ENCODE measurements at regions not wholly inside any gene's neighbourhood (a gene's known extent, or its start where the extent isn't known, plus 50 kb on each side); places are given as distances from the start of the nearest gene placed in this dataset.

GRCh38 chr2:128812183-128812940 lies 493.7 kb upstream of the HS6ST1 start:
- Histone ChIP-seq H2AFZ (ENCODE audit: low read length) (no peak overlapping the region), H3K9me3 (ENCODE audit: low read depth, low read length) (no peaks in the 10 kb centered on the region), H3K4me2 (ENCODE audit: insufficient read depth, low read length) (no peak overlapping the region), H3K4me1 (ENCODE audit: insufficient read depth, low read length) (no peaks in the 10 kb centered on the region), H3K27me3 (ENCODE audit: insufficient read depth, low read length) (no peaks in the 10 kb centered on the region), H3K27ac (ENCODE audit: low read depth, low read length) (no peak overlapping the region), H3K79me2 (ENCODE audit: insufficient read depth, low read length) (no peaks in the 10 kb centered on the region), H3K4me3 (ENCODE audit: insufficient read depth, low read length) (no peak overlapping the region), H3K36me3 (ENCODE audit: insufficient read depth, low read length) (no peaks in the 10 kb centered on the region), H4K20me1 (ENCODE audit: insufficient read depth, low read length) (no peaks in the 10 kb centered on the region)
- TF ChIP-seq, protein P1, sequence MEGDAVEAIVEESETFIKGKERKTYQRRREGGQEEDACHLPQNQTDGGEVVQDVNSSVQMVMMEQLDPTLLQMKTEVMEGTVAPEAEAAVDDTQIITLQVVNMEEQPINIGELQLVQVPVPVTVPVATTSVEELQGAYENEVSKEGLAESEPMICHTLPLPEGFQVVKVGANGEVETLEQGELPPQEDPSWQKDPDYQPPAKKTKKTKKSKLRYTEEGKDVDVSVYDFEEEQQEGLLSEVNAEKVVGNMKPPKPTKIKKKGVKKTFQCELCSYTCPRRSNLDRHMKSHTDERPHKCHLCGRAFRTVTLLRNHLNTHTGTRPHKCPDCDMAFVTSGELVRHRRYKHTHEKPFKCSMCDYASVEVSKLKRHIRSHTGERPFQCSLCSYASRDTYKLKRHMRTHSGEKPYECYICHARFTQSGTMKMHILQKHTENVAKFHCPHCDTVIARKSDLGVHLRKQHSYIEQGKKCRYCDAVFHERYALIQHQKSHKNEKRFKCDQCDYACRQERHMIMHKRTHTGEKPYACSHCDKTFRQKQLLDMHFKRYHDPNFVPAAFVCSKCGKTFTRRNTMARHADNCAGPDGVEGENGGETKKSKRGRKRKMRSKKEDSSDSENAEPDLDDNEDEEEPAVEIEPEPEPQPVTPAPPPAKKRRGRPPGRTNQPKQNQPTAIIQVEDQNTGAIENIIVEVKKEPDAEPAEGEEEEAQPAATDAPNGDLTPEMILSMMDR (IDR thresholded peaks at IDR 0.05; ENCODE audit: extremely low read depth, low read depth, low read length): no peak
- DNase-seq (ENCODE audit: insufficient read length, low spot score, missing footprints): no peak

GRCh38 chr2:128813352-128814034 lies 494.8 kb upstream of the HS6ST1 start:
- no peak overlapping the region for H3K4me2 ChIP-seq (ENCODE audit: insufficient read depth, low read length)
- no peak for DNase-seq (ENCODE audit: insufficient read length, low spot score, missing footprints)
- no peak overlapping the region for H3K27ac ChIP-seq (ENCODE audit: low read depth, low read length)
- H4K20me1 ChIP-seq (ENCODE audit: insufficient read depth, low read length): no peaks in the 10 kb centered on the region
- H3K36me3 ChIP-seq (ENCODE audit: insufficient read depth, low read length): no peaks in the 10 kb centered on the region
- H3K4me3 ChIP-seq (ENCODE audit: insufficient read depth, low read length): no peak overlapping the region
- no peaks in the 10 kb centered on the region for H3K4me1 ChIP-seq (ENCODE audit: insufficient read depth, low read length)
- H3K27me3 ChIP-seq (ENCODE audit: insufficient read depth, low read length): no peaks in the 10 kb centered on the region
- TF ChIP-seq, protein P1 (IDR thresholded peaks at IDR 0.05; ENCODE audit: extremely low read depth, low read depth, low read length): no peak
- H3K79me2 ChIP-seq (ENCODE audit: insufficient read depth, low read length): no peaks in the 10 kb centered on the region
- H3K9me3 ChIP-seq (ENCODE audit: low read depth, low read length): no peaks in the 10 kb centered on the region
- no peak overlapping the region for H2AFZ ChIP-seq (ENCODE audit: low read length)

DNA sequence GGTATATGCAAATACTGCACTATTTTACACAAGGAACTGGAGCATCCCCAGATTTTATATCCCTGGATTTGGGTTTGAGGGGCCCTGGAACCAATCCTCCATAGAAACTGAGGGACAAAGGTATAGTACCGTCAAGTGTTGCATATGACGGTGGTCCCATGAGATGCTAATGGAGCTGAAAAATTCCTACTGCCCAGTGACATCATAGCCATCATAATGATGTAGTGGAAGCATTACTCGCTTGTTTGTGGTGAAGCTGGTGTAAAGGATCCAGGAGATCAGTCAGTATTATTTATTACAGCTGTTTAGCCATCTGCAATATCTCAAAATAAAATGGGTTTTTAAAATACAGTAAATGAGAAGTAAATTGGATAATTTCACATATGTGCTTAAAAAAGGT lies 496.6 kb upstream of the HS6ST1 start:
- TF ChIP-seq, protein P1 (IDR thresholded peaks at IDR 0.05; ENCODE audit: extremely low read depth, low read depth, low read length): no peak
- no peaks in the 10 kb centered on the region for H3K79me2 ChIP-seq (ENCODE audit: insufficient read depth, low read length)
- DNase-seq (ENCODE audit: insufficient read length, low spot score, missing footprints): no peak
- H3K36me3 ChIP-seq (ENCODE audit: insufficient read depth, low read length): no peaks in the 10 kb centered on the region
- H3K27me3 ChIP-seq (ENCODE audit: insufficient read depth, low read length): no peaks in the 10 kb centered on the region
- no peak overlapping the region for H3K27ac ChIP-seq (ENCODE audit: low read depth, low read length)
- no peaks in the 10 kb centered on the region for H3K4me1 ChIP-seq (ENCODE audit: insufficient read depth, low read length)
- no peaks in the 10 kb centered on the region for H4K20me1 ChIP-seq (ENCODE audit: insufficient read depth, low read length)
- H3K4me2 ChIP-seq (ENCODE audit: insufficient read depth, low read length): no peak overlapping the region
- no peak overlapping the region for H2AFZ ChIP-seq (ENCODE audit: low read length)
- H3K4me3 ChIP-seq (ENCODE audit: insufficient read depth, low read length): no peak overlapping the region
- no peaks in the 10 kb centered on the region for H3K9me3 ChIP-seq (ENCODE audit: low read depth, low read length)

DNA sequence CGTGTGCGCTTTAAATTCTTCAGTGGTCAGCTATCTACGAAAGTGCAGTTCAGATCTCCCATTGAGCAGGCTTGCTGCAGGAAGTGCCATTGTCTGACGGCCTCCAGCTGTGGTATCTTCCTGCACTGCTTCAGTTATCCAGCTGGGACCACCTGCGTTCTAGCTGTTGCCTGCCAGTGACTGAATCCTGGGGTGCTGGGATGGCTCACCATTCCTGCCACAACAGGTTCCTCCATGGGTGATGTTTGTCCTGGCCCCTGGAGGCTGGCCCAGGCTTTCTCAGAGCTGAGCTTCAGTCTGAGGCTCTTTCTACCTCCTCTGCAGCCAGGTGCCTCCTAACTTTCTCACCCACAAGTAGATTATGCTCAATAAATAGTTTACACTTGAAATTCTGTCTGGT lies 498.5 kb upstream of the HS6ST1 start:
- H2AFZ ChIP-seq (ENCODE audit: low read length): no peak overlapping the region
- DNase-seq (ENCODE audit: insufficient read length, low spot score, missing footprints): no peak
- H3K27me3 ChIP-seq (ENCODE audit: insufficient read depth, low read length): no peaks in the 10 kb centered on the region
- H3K9me3 ChIP-seq (ENCODE audit: low read depth, low read length): no peaks in the 10 kb centered on the region
- TF ChIP-seq, protein P1 (IDR thresholded peaks at IDR 0.05; ENCODE audit: extremely low read depth, low read depth, low read length): no peak
- no peak overlapping the region for H3K4me2 ChIP-seq (ENCODE audit: insufficient read depth, low read length)
- H3K27ac ChIP-seq (ENCODE audit: low read depth, low read length): no peak overlapping the region
- H3K36me3 ChIP-seq (ENCODE audit: insufficient read depth, low read length): no peaks in the 10 kb centered on the region
- no peaks in the 10 kb centered on the region for H4K20me1 ChIP-seq (ENCODE audit: insufficient read depth, low read length)
- no peak overlapping the region for H3K4me3 ChIP-seq (ENCODE audit: insufficient read depth, low read length)
- no peaks in the 10 kb centered on the region for H3K4me1 ChIP-seq (ENCODE audit: insufficient read depth, low read length)
- H3K79me2 ChIP-seq (ENCODE audit: insufficient read depth, low read length): no peaks in the 10 kb centered on the region
